Lower lobe of right lung (tissue), 2 donors: ENCODE measurements at regions not wholly inside any gene's neighbourhood (a gene's known extent, or its start where the extent isn't known, plus 50 kb on each side); places are given as distances from the start of the nearest gene placed in this dataset.
"Not testable (repeated sequence)": the region's sequence is repeated elsewhere in the genome, so short reads cannot be mapped to it uniquely, and the experiment has no call there.

Experiments
- ATAC-seq, 2 donors: fragments of 200-7000 bp; cut with Tn5 transposase; one replicate each; pipeline ENCODE4 v1.9.1; 2020 to 2022; ENCODE audit warnings: mild to moderate bottlenecking in 2 of 2, moderate library complexity in 2 of 2
- DNase-seq: peaks from one replicate; pipeline ENCODE4 v3.0.0-alpha.2; 2020
- H3K27ac ChIP-seq: fragments of 200-600 bp; one replicate; pipeline ENCODE4 v1.8.0; 2022
- H3K27me3 ChIP-seq: fragments of 200-600 bp; one replicate; pipeline ENCODE4 v1.8.0; 2022; ENCODE audit warnings: low read depth
- H3K36me3 ChIP-seq: fragments of 200-600 bp; one replicate; pipeline ENCODE4 v1.8.0; 2022; ENCODE audit warnings: mild to moderate bottlenecking
- H3K4me1 ChIP-seq: fragments of 200-600 bp; one replicate; pipeline ENCODE4 v1.8.0; 2022
- H3K4me3 ChIP-seq: fragments of 200-600 bp; one replicate; pipeline ENCODE4 v1.8.0; 2022; ENCODE audit warnings: mild to moderate bottlenecking
- H3K9me3 ChIP-seq: fragments of 200-600 bp; one replicate; pipeline ENCODE4 v1.8.0; 2022
- CTCF ChIP-seq: fragments of 200-600 bp; IDR thresholded peaks from one replicate; pipeline ENCODE4 v1.8.0; 2022; ENCODE audit warnings: antibody characterized with exemption, mild to moderate bottlenecking
- intact Hi-C: fragments of 100-400 bp; cut with DNase I; formaldehyde crosslinking; loops from one replicate; pipeline ENCODE4 v1.11.0; 2022
- donor health status: DM: no; HTN: yes; CAD: no; lungs with severe emphysema.

- intact Hi-C loops, result no loop called here
Measured at GRCh38 chr7:63205136-63205535, 793.5 kb upstream of the ZNF722 start.

DNA sequence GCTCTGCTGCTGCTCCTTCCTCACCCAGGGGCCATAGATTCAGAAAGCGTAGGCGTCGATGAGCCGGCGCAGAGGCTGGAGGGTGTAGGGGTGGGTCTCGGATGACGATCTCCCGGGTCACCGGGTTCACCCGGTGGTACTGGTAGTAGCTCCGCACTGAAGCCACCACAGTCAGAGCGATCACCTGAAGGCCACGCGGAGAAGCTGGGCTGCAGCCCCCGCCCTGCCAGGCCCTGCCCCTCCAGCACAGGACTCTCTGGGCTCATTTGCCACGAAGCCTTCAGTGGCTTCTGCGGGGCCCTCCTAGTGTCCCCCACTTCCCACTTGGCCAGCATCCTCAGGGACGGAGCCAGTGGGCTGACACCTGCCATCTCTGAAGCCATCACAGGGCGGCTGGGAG is 765.5 kb upstream of the ZNF722 start:
- H3K27ac ChIP-seq, H3K4me1 ChIP-seq, H3K27me3 ChIP-seq, H3K36me3 ChIP-seq, H3K4me3 ChIP-seq, intact Hi-C loops, H3K9me3 ChIP-seq, DNase-seq: not testable (repeated sequence)
- ATAC-seq, result peak in 1 of 2 donors; percentile 21

More at GRCh38 chr7:63205136-63205535, 793.5 kb upstream of the ZNF722 start:
- Histone ChIP-seq H3K9me3 (peaks cover 8% of the 10 kb centered on the region), H3K27ac (no peak overlapping the region), H3K27me3 (no peaks in the 10 kb centered on the region), H3K4me1 (no peaks in the 10 kb centered on the region), H3K4me3 (no peak overlapping the region), H3K36me3 (no peaks in the 10 kb centered on the region)
- DNase-seq, result no peak
- no peak for ATAC-seq
- TF ChIP-seq CTCF, result no peak

DNA sequence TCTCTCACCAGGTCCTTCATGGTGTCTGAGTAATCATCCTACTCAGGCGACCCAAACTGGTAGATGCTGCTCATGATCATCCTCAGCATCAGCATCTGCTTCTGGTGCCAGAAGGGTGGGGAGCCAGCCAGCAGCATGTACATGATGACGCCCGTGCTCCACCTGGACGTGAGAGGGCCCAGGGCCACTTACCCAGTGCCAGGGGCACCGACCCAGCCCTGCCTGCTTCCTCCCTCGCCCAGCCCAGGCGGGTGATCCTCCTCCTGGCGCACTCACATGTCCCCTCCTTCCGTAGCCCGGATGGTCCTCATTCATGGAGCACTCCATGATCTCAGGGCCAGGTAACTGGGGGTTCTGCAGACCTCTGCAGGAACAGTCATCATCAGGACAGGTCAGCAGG is 764.8 kb upstream of the ZNF722 start:
- Histone ChIP-seq H3K4me1 (no peaks in the 10 kb centered on the region), H3K27me3 (no peaks in the 10 kb centered on the region), H3K36me3 (no peaks in the 10 kb centered on the region), H3K4me3 (no peak overlapping the region), H3K9me3 (no peaks in the 10 kb centered on the region), H3K27ac (no peak overlapping the region)
- intact Hi-C loops, result no loop called here
- ATAC-seq, result peak in 1 of 2 donors; percentile 43
- DNase-seq, result no peak
- no peak for TF ChIP-seq CTCF
